ENCODE measurements at regions not wholly inside any gene's neighbourhood (a gene's known extent, or its start where the extent isn't known, plus 50 kb on each side); places are given as distances from the start of the nearest gene placed in this dataset.

GRCh38 chr7:83441-83840 is 108.9 kb upstream of the FAM20C start:
- H3K9me3 Mint-ChIP-seq (ENCODE audit: unreplicated experiment), result no peaks in the 10 kb centered on the region
- no TSS peak for BruUV-seq (replicated peaks)
- CTCF ChIA-PET, result no interaction called here

GRCh38 chr7:83861-84632 is 108.3 kb upstream of the FAM20C start:
- no TSS peak for BruUV-seq (replicated peaks)
- H3K9me3 ChIP-seq, result no peaks in the 10 kb centered on the region
- Mint-ChIP-seq H3K4me1 (ENCODE audit: low read depth, unreplicated experiment) (no peaks in the 10 kb centered on the region), H3K27me3 (ENCODE audit: insufficient read depth, unreplicated experiment) (peaks cover 5% of the 10 kb centered on the region), H3K9me3 (ENCODE audit: unreplicated experiment) (no peaks in the 10 kb centered on the region), H3K36me3 (ENCODE audit: insufficient read depth, unreplicated experiment) (no peaks in the 10 kb centered on the region), H3K4me3 (ENCODE audit: unreplicated experiment) (no peak overlapping the region), H3K27ac (ENCODE audit: unreplicated experiment) (no peak overlapping the region)
- no peaks in the 10 kb centered on the region for H3K36me3 ChIP-seq (ENCODE audit: control insufficient read depth, insufficient read depth, low read length)
- no peak overlapping the region for H3K4me3 ChIP-seq (ENCODE audit: low read depth, low read length)
- no peaks in the 10 kb centered on the region for H3K27me3 ChIP-seq (replicated peaks; ENCODE audit: control insufficient read depth, insufficient read depth, low read length)
- POLR2A ChIA-PET, result no interaction called here
- no peaks in the 10 kb centered on the region for H3K4me1 ChIP-seq
- no peak for TF ChIP-seq CTCF (IDR thresholded peaks at IDR 0.05; ENCODE audit: insufficient read depth in 1 of 2, low read depth in 1 of 2, low read length in 1 of 2, severe bottlenecking in 1 of 2, unreplicated experiment in 1 of 2)
- CTCF ChIA-PET, result no interaction called here
- intact Hi-C loops (cut with micrococcal nuclease; ENCODE audit: unreplicated experiment), result no loop called here
- DNase-seq, result no peak

More at GRCh38 chr7:83441-83840, 108.9 kb upstream of the FAM20C start:
- no peak overlapping the region for H3K4me3 ChIP-seq (ENCODE audit: low read depth, low read length)
- H3K36me3 ChIP-seq (ENCODE audit: control insufficient read depth, insufficient read depth, low read length), result no peaks in the 10 kb centered on the region
- Mint-ChIP-seq H3K4me1 (ENCODE audit: low read depth, unreplicated experiment) (no peaks in the 10 kb centered on the region), H3K27ac (ENCODE audit: unreplicated experiment) (no peak overlapping the region), H3K36me3 (ENCODE audit: insufficient read depth, unreplicated experiment) (no peaks in the 10 kb centered on the region), H3K4me3 (ENCODE audit: unreplicated experiment) (no peak overlapping the region), H3K27me3 (ENCODE audit: insufficient read depth, unreplicated experiment) (peaks cover 8% of the 10 kb centered on the region)
- intact Hi-C loops (cut with micrococcal nuclease; ENCODE audit: unreplicated experiment), result no loop called here
- no peaks in the 10 kb centered on the region for H3K27me3 ChIP-seq (replicated peaks; ENCODE audit: control insufficient read depth, insufficient read depth, low read length)
- H3K4me1 ChIP-seq, result no peaks in the 10 kb centered on the region
- POLR2A ChIA-PET, result no interaction called here
- no peak for DNase-seq
- H3K9me3 ChIP-seq, result no peaks in the 10 kb centered on the region
- no peak for TF ChIP-seq CTCF (IDR thresholded peaks at IDR 0.05; ENCODE audit: insufficient read depth in 1 of 2, low read depth in 1 of 2, low read length in 1 of 2, severe bottlenecking in 1 of 2, unreplicated experiment in 1 of 2)

GRCh38 chr7:84633-85020 is 107.7 kb upstream of the FAM20C start:
- intact Hi-C loops (cut with micrococcal nuclease; ENCODE audit: unreplicated experiment), result no loop called here
- no TSS peak for BruUV-seq (replicated peaks)
- POLR2A ChIA-PET, result no interaction called here
- Mint-ChIP-seq H3K9me3 (ENCODE audit: unreplicated experiment) (no peaks in the 10 kb centered on the region), H3K36me3 (ENCODE audit: insufficient read depth, unreplicated experiment) (no peaks in the 10 kb centered on the region), H3K4me3 (ENCODE audit: unreplicated experiment) (no peak overlapping the region), H3K4me1 (ENCODE audit: low read depth, unreplicated experiment) (no peaks in the 10 kb centered on the region), H3K27me3 (ENCODE audit: insufficient read depth, unreplicated experiment) (peaks cover 5% of the 10 kb centered on the region), H3K27ac (ENCODE audit: unreplicated experiment) (no peak overlapping the region)
- TF ChIP-seq CTCF (IDR thresholded peaks at IDR 0.05; ENCODE audit: insufficient read depth in 1 of 2, low read depth in 1 of 2, low read length in 1 of 2, severe bottlenecking in 1 of 2, unreplicated experiment in 1 of 2), result no peak
- Histone ChIP-seq H3K9me3 (no peaks in the 10 kb centered on the region), H3K4me3 (ENCODE audit: low read depth, low read length) (no peak overlapping the region), H3K36me3 (ENCODE audit: control insufficient read depth, insufficient read depth, low read length) (no peaks in the 10 kb centered on the region), H3K27me3 (replicated peaks; ENCODE audit: control insufficient read depth, insufficient read depth, low read length) (no peaks in the 10 kb centered on the region), H3K4me1 (no peaks in the 10 kb centered on the region)
- CTCF ChIA-PET, result no interaction called here
- DNase-seq, result no peak

Measured in Caco-2 (cell line).